ENCODE measurements at regions not wholly inside any gene's neighbourhood (a gene's known extent, or its start where the extent isn't known, plus 50 kb on each side); places are given as distances from the start of the nearest gene placed in this dataset.
"Not testable (repeated sequence)": the region's sequence is repeated elsewhere in the genome, so short reads cannot be mapped to it uniquely, and the experiment has no call there.

- DNase-seq, result no peak
Observed at GRCh38 chr1:37325010-37325409, 149.4 kb upstream of the ZC3H12A start.

DNA sequence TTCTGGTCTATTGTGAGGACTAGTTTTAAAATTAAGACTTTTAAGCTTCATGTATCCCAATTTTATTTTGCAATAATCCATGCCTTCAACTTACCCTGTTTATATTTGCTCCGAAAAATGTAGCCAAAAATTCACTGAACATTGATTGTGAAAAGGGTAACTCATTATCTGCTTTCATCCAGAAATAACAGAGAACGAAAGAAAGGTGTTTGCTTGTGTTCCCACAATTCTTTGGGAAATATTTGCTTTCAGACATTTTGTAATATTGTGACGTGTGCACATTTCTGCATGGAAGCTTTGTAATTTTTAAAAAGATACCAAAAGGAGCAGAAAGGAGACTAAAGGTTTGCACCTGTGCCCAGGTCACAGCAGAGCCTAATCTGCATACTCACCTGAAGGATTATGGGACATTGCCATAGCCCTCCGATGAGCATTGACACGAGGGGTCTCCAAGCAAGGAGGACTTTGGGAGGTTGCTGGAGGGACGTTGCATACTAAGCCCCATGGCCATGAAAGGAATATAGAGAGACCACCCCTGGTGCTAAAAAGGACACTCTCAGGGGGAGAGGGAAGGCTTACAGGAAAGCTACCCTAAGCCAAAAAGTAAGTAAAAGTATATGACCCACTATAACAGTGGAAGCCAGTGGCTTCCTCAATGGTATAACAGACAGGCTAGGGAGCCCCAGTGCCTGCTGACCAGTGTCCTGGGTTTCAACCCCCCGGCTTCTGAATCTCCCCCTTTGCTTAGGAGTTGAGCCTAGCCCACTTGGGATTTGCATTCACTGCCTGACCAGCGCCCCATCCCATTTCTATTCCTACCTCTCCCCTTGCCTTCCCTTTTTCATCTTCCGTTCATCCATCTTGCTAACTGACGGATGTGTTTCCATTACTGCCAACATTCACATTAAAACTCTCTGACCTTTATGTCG is 148.6 kb upstream of the ZC3H12A start:
- DNase-seq, result no peak

DNA sequence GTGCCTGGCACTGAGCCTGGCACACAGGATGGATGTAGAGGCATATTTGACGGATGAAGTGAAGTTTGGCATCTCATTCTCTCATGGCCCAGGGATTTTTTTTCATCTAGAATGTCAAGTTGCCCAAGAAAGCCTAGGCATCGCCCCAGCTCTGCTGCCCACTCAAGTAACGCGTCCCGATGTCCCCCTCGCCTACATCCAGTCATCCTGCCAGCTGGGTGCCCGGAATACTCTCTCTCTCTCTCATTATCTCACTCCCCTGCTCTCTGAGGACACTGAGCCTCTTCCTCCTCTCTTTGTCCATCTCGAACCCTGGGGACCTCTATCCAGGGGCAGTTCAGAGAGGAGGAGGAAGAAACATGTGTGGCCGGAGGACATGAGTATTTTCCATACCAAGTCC is 142.3 kb upstream of the ZC3H12A start:
- DNase-seq, result no peak

DNA sequence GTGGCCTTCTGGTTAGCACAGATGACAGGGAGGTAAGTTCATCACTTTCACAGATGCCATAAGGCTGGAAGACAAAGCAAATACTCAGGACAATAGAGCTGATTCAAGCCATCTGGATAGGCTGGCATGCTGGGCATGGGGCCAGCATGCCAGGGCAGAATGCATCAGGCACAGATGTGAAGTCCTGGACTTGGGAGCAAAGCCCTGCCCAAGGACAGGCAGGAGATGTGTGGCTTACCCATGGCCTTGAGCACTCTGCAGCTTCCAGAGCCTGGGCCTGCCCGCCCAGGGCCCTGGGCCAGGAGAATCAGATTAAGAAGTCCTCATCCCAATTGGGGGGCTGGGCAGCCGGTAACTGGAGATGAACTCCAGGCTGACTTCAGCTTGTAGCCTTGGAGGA is 135.7 kb upstream of the ZC3H12A start:
- no peak for DNase-seq

- DNase-seq, result no peak
Observed at GRCh38 chr1:37342736-37343135, 131.6 kb upstream of the ZC3H12A start.

GRCh38 chr1:37347104-37347649 is 127.2 kb upstream of the ZC3H12A start:
- DNase-seq, result no peak

DNA sequence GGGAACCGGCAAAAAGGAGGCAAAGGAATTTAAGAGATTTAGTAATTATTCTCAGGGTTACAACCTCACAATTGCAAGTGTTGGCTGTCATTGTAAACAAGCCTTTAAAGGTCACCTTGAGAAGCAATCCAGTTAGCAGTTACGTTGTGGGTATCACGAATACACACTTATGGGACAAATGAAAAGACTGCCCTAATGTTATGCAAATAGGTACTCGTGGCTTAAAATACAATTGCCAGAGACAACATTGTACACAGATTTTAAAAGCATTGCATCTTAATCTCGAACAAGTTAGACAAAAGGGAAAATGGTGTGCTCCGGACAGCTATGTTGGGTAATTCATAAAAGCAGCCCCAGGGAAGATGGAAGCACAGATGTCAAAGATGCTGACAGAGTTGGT is 120.5 kb upstream of the ZC3H12A start:
- DNase-seq, result no peak

GRCh38 chr1:37354876-37355650 is 119.3 kb upstream of the ZC3H12A start:
- no peak for DNase-seq

- no peak for DNase-seq
Observed at GRCh38 chr1:37358992-37359391, 115.4 kb upstream of the ZC3H12A start.

DNA sequence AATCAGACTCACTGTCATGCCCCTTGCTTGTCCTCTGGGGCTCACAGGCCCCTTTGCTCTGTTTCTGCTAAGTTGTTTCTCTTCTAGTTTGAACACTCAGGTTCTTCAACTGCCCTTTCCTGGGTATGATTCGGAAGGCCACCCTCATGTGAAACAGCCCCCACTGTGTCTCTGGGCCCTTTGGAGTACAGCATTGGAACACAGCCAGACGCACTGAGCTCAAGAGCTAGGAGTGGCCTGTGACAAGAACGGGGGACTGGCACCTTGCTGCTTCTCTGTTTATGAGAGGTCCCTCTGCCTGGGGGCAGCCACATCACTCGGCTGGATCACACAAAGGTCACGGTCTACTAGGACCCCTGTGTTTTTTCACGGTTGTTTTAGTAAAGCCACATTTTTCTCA is 114.4 kb upstream of the ZC3H12A start:
- DNase-seq, result no peak

- DNase-seq, result no peak
Observed at GRCh38 chr1:37362594-37363385, 111.6 kb upstream of the ZC3H12A start.

DNA sequence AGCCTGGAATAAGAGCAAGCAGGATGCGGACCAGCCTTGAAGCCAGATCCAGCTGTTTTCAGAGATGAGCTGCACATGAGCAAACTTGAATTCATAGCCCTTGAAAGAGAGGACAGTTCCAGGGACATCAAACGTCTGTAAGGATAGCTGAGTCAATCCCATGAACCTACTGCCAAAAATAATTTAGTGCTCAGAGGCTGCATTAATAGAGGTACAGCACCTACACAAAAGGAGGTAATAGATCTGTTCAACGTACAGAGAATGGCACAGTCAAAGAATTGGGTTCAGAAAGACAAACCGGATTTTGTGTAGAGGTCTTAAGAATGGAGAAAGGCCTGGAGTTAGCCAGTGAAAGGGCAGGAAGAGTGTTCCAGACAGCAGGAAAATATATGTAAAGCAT is 110.8 kb upstream of the ZC3H12A start:
- DNase-seq, result no peak

- DNase-seq, result peak in 1 of 2 donors; percentile 3
Observed at GRCh38 chr1:37368665-37369315, 105.6 kb upstream of the ZC3H12A start.

- DNase-seq, result no peak
Observed at GRCh38 chr1:37372302-37372701, 102.1 kb upstream of the ZC3H12A start.

DNA sequence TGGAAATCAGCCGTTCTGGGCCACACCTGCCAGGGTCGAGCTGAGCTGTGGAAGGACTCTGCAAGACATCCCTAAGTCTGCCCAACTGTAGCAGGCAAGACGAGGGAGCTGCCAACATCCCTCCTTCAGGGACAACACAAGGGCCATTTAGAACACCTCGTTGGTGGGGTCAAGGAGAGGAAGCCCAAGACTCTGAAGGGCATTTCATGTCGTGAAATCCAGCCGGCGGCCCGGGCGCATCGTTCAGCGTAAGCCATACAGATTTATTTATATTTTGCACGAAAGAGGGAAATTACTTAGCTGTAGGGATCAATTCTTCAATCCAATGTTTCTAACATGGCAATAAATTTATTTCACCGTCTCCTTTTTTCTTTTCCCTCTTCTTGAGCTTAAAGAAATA is 101.7 kb upstream of the ZC3H12A start:
- DNase-seq, result no peak

DNA sequence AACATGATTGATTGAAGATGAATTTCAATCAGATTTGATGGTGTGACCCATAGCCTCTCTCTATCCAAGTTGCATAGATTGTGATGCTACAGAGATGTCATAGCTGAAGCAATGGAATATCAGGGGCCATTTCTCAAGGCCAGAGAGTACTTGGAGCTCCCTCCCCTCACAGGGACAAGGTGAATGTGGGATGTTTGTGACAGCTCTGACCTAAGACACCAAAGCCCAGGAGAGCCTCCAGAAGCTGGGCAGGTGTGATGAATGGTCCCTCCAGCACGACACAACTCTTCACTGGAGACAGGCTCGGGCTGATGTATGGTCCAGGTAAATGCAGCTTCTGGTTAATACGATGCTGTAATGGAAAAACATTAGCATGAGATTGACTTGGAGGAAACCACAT is 101.0 kb upstream of the ZC3H12A start:
- DNase-seq, result no peak

GRCh38 chr1:37380546-37380945 is 93.8 kb upstream of the ZC3H12A start:
- DNase-seq, result not testable (repeated sequence)

GRCh38 chr1:37387854-37388253 is 86.5 kb upstream of the ZC3H12A start:
- DNase-seq, result no peak

DNA sequence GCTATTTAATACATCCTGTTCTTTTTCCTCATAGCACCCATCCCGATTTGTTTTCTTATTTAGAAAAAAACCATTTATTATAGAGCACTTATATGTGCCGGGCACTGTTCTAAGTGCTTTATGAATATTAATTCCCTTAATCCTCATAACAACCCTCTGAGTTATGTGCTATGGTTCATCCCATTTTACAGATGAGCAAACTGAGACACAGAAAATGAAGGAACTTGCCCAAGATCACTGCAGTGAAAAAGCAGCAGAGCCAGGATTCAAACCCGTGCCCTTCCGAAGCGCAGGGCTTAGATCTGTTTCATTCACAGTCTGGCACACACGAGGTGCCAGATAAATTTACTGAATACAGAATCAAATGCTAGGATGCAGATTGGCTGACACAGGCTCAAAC is 85.1 kb upstream of the ZC3H12A start:
- DNase-seq, result no peak

DNA sequence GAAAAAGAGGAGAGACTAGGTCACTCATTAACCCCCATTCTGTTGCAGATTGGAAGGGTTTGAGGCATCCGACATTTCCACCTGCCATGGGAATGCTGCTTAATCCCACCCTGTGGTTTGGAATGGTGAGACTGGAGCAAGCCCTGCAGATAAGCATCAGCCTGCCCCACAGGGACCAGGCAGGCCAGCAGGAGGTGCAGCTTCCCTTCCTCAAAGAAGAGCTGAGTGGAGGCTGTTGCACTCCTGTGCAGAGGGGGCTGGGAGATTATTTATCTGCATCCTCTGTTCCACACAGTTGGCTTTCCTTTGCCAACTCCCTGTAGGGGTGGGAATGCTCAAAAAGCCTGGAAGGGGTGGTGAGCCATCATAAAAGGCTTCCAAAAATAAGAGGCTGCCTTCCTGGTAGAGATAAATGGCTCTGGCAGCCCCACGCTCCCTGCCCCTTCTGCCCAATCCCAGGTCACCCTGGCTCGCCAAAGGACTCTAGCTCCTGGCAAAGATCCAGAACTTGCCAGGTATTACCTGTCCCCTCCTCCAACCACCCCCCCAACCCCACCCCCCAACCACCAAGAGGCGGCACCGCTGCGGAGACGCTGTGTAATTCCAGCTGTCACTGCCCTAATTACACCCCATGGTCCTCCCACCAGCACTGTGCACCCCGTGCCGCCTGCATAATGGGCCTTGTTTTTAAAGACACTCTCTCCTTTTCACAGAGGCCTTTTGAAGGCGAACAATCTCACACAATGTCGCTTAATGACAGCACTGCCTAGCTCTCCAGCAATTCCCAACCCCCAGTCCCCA is 83.0 kb upstream of the ZC3H12A start:
- no peak for DNase-seq

GRCh38 chr1:37392051-37392450 is 82.3 kb upstream of the ZC3H12A start:
- no peak for DNase-seq

All from CD4-positive, alpha-beta T cell treated with Interleukin-1 beta for 1 hour (primary cell).